ENCODE measurements at regions not wholly inside any gene's neighbourhood (a gene's known extent, or its start where the extent isn't known, plus 50 kb on each side); places are given as distances from the start of the nearest gene placed in this dataset.

DNA sequence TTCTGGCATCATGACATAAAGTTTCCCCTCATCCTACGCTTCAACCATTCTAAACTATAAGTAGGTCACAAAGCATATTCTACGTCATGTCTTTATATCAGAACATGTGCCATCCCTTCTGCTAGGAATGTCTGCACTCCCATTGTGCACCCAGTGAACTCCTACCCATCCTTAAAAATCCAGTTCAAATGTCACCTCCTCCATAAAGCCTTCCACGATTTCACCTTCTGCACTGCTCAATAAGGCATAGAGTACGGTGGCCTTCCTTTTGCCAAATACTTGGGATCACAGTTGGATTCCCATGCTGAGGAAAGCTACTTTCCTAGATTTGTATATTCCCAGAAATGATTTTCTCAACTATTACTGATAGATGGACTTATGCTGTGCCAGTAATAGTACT is 186.3 kb upstream of the ZKSCAN2 start:
- no peak for TF ChIP-seq EZH2 (IDR thresholded peaks at IDR 0.05; ENCODE audit: insufficient read depth, low read length)
- TF ChIP-seq, protein P1, sequence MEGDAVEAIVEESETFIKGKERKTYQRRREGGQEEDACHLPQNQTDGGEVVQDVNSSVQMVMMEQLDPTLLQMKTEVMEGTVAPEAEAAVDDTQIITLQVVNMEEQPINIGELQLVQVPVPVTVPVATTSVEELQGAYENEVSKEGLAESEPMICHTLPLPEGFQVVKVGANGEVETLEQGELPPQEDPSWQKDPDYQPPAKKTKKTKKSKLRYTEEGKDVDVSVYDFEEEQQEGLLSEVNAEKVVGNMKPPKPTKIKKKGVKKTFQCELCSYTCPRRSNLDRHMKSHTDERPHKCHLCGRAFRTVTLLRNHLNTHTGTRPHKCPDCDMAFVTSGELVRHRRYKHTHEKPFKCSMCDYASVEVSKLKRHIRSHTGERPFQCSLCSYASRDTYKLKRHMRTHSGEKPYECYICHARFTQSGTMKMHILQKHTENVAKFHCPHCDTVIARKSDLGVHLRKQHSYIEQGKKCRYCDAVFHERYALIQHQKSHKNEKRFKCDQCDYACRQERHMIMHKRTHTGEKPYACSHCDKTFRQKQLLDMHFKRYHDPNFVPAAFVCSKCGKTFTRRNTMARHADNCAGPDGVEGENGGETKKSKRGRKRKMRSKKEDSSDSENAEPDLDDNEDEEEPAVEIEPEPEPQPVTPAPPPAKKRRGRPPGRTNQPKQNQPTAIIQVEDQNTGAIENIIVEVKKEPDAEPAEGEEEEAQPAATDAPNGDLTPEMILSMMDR (IDR thresholded peaks at IDR 0.05; ENCODE audit: insufficient read depth, low read depth, low read length), result no peak

All from astrocyte (in vitro differentiated cells and primary cell).